ENCODE measurements at regions not wholly inside any gene's neighbourhood (a gene's known extent, or its start where the extent isn't known, plus 50 kb on each side); places are given as distances from the start of the nearest gene placed in this dataset.

- TF ChIP-seq, protein P1, sequence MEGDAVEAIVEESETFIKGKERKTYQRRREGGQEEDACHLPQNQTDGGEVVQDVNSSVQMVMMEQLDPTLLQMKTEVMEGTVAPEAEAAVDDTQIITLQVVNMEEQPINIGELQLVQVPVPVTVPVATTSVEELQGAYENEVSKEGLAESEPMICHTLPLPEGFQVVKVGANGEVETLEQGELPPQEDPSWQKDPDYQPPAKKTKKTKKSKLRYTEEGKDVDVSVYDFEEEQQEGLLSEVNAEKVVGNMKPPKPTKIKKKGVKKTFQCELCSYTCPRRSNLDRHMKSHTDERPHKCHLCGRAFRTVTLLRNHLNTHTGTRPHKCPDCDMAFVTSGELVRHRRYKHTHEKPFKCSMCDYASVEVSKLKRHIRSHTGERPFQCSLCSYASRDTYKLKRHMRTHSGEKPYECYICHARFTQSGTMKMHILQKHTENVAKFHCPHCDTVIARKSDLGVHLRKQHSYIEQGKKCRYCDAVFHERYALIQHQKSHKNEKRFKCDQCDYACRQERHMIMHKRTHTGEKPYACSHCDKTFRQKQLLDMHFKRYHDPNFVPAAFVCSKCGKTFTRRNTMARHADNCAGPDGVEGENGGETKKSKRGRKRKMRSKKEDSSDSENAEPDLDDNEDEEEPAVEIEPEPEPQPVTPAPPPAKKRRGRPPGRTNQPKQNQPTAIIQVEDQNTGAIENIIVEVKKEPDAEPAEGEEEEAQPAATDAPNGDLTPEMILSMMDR (IDR thresholded peaks at IDR 0.05) = no peak
- no peak for TF ChIP-seq POLR2A (IDR thresholded peaks at IDR 0.05)
Observed at GRCh38 chr7:81138870-81139269, 220.0 kb upstream of the SEMA3C start.
